Globus pallidus (tissue), 1 donor: ENCODE measurements at regions not wholly inside any gene's neighbourhood (a gene's known extent, or its start where the extent isn't known, plus 50 kb on each side); places are given as distances from the start of the nearest gene placed in this dataset.
"Not testable (repeated sequence)": the region's sequence is repeated elsewhere in the genome, so short reads cannot be mapped to it uniquely, and the experiment has no call there.

Experiments used
- DNase-seq: peaks from one replicate; pipeline ENCODE4 v3.0.0-alpha.2; 2015; ENCODE audit warnings: low spot score

- DNase-seq, result not testable (repeated sequence)
Measured at GRCh38 chr7:96829121-96829520, 119.5 kb upstream of the SEM1 start.

GRCh38 chr7:96831446-96831845 is 121.8 kb upstream of the SEM1 start:
- DNase-seq, result no peak

GRCh38 chr7:96832092-96832662 is 122.5 kb upstream of the SEM1 start:
- DNase-seq, result no peak

- no peak for DNase-seq
Measured at GRCh38 chr7:96833676-96834453, 124.2 kb upstream of the SEM1 start.

GRCh38 chr7:96836456-96836855 is 126.8 kb upstream of the SEM1 start:
- DNase-seq, result no peak

- DNase-seq, result no peak
Measured at GRCh38 chr7:96837593-96837992, 127.9 kb upstream of the SEM1 start.

GRCh38 chr7:96838481-96838880 is 128.8 kb upstream of the SEM1 start:
- no peak for DNase-seq

GRCh38 chr7:96855139-96855538 is 145.5 kb upstream of the SEM1 start:
- no peak for DNase-seq

GRCh38 chr7:96855691-96856090 is 146.0 kb upstream of the SEM1 start:
- DNase-seq, result no peak

GRCh38 chr7:96869538-96869937 is 135.8 kb upstream of the DLX6 start:
- DNase-seq, result no peak

- no peak for DNase-seq
Measured at GRCh38 chr7:96870185-96870584, 135.2 kb upstream of the DLX6 start.

GRCh38 chr7:96870934-96871333 is 134.4 kb upstream of the DLX6 start:
- no peak for DNase-seq

- no peak for DNase-seq
Measured at GRCh38 chr7:96887426-96887825, 117.9 kb upstream of the DLX6 start.

GRCh38 chr7:96899108-96899507 is 106.2 kb upstream of the DLX6 start:
- DNase-seq, result no peak

GRCh38 chr7:96901822-96902445 is 103.4 kb upstream of the DLX6 start:
- DNase-seq, result no peak

- DNase-seq, result no peak
Measured at GRCh38 chr7:96903906-96904305, 101.4 kb upstream of the DLX6 start.

GRCh38 chr7:96910486-96910885 is 94.9 kb upstream of the DLX6 start:
- no peak for DNase-seq

- DNase-seq, result no peak
Measured at GRCh38 chr7:96915029-96915428, 90.3 kb upstream of the DLX6 start.

- DNase-seq, result no peak
Measured at GRCh38 chr7:96920064-96920463, 85.3 kb upstream of the DLX6 start.

- no peak for DNase-seq
Measured at GRCh38 chr7:96920713-96921112, 84.6 kb upstream of the DLX6 start.

GRCh38 chr7:96921231-96921630 is 84.1 kb upstream of the DLX6 start:
- no peak for DNase-seq

- no peak for DNase-seq
Measured at GRCh38 chr7:96921771-96922170, 83.6 kb upstream of the DLX6 start.

- not testable (repeated sequence) for DNase-seq
Measured at GRCh38 chr7:96923345-96923744, 82.0 kb upstream of the DLX6 start.
